ENCODE measurements at regions not wholly inside any gene's neighbourhood (a gene's known extent, or its start where the extent isn't known, plus 50 kb on each side); places are given as distances from the start of the nearest gene placed in this dataset.

DNA sequence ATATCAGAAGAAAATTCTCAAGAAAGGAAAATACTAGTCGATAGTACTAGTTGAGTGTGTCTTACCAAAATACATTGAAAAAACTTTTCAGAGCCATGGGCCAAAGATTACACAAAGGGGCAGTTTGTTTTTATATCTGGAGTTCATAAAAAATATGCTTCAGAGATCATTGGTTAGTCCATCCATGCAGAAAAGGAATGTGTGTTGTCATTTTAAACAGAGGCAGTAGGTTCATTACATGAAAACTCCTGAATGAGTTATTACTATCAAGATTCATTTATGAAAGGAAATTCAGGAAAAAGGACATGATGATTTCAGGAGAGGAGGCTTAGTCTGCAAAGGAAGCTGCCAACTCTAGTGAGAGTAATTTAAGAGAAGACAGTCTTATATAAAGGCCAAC lies 354.8 kb downstream of the AEBP2 start:
- DNase-seq (ENCODE audit: low read depth): no peak
- H3K4me3 ChIP-seq (ENCODE audit: control insufficient read depth, low read depth, low read length): no peak overlapping the region
- TF ChIP-seq, protein P1, sequence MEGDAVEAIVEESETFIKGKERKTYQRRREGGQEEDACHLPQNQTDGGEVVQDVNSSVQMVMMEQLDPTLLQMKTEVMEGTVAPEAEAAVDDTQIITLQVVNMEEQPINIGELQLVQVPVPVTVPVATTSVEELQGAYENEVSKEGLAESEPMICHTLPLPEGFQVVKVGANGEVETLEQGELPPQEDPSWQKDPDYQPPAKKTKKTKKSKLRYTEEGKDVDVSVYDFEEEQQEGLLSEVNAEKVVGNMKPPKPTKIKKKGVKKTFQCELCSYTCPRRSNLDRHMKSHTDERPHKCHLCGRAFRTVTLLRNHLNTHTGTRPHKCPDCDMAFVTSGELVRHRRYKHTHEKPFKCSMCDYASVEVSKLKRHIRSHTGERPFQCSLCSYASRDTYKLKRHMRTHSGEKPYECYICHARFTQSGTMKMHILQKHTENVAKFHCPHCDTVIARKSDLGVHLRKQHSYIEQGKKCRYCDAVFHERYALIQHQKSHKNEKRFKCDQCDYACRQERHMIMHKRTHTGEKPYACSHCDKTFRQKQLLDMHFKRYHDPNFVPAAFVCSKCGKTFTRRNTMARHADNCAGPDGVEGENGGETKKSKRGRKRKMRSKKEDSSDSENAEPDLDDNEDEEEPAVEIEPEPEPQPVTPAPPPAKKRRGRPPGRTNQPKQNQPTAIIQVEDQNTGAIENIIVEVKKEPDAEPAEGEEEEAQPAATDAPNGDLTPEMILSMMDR (conservative IDR thresholded peaks at IDR 0.05; ENCODE audit: control insufficient read depth, insufficient read depth, low read depth, low read length): no peak

DNA sequence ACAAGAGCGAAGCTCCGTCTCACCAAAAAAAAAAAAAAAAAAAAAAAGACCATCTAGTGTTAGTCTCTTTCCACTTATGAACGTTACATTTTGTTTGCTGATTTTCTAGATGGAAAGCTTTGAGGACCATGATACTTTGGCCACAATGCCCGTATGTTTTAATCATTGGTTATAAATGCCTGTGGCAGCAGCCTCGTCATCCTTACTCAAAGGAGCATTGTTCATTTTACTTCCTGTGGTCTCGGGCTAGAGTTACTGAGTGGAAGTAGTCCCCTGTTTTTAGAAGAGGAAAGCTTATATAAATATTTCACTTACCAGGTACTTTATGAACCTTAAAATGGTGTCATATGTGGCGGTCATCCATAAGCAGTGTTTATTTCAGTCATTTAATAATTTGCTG lies 359.9 kb downstream of the AEBP2 start:
- TF ChIP-seq, protein P1 (conservative IDR thresholded peaks at IDR 0.05; ENCODE audit: control insufficient read depth, insufficient read depth, low read depth, low read length): no peak
- no peak overlapping the region for H3K4me3 ChIP-seq (ENCODE audit: control insufficient read depth, low read depth, low read length)
- no peak for DNase-seq (ENCODE audit: low read depth)

DNA sequence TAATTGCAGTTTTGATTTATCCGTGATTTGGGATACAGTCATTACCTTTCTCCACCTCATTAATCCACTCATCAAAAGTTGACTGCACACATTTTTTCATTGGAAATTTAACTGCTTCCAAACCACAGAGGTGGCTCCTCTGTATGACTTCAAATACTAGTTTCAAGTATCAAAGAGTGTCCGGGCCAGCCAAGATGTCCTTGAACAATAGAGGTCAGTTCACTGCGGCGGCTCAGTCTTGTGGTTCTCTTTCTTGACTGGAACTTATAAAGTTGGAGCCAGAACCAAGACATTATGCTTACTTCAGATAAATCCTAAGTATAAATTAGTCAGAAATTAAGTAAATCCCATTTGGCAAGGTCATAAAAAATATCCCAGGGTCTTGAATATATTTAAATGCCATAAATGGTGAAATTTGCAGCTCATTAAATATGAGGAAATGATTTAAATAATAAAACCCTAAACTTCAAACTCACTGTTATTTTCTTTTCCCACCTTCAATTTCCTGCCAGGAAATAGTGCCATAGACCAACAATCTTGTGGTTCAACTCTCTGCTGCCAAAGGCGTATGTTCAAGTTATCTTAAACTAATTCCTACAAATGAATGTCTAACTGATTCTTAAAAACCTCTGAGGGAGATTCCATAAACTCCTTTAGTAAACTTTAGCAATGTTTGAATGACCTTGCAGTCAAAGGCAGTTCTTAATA lies 360.8 kb downstream of the AEBP2 start:
- no peak for DNase-seq (ENCODE audit: low read depth)
- TF ChIP-seq, protein P1 (conservative IDR thresholded peaks at IDR 0.05; ENCODE audit: control insufficient read depth, insufficient read depth, low read depth, low read length): no peak
- H3K4me3 ChIP-seq (ENCODE audit: control insufficient read depth, low read depth, low read length): no peak overlapping the region

DNA sequence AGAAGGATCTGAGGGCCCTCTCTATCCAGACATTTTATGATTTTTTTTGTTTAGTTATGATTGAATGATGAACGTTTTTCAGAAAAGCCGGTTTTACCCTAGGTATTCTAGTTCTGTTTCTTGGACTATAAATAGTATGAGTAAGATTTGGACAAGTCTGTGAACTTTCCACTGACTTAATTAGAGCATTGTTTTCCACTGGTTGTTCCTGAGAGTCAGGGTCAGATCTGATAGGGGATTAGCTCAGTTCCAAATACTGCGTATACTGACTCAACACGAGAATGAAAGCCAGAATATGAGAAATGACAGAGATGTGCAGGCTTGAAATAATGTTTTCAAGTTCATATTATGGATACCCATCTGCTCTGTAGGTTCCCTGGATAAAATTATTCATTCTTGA lies 361.6 kb downstream of the AEBP2 start:
- H3K4me3 ChIP-seq (ENCODE audit: control insufficient read depth, low read depth, low read length): no peak overlapping the region
- TF ChIP-seq, protein P1 (conservative IDR thresholded peaks at IDR 0.05; ENCODE audit: control insufficient read depth, insufficient read depth, low read depth, low read length): no peak
- peak; percentile 33 for DNase-seq (ENCODE audit: low read depth)

DNA sequence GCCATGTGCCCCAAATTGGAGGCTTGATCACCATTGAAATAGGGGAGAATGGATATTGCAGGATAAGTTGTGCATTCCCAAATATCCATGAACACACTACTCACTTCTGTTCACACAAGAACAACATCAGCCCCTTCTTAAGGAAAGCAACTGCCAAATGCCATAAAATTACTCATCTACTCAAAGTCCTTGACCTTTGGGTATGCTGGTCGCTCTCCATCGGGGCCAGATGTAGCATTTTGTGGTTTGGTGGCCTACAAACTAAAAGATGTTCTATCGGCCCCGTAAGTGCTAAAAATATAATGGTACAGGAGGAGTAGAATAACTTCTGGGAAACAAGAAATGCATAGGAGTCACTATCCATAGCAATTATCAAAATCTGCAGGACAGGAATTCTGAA lies 362.6 kb downstream of the AEBP2 start:
- DNase-seq (ENCODE audit: low read depth): no peak
- TF ChIP-seq, protein P1 (conservative IDR thresholded peaks at IDR 0.05; ENCODE audit: control insufficient read depth, insufficient read depth, low read depth, low read length): no peak
- no peak overlapping the region for H3K4me3 ChIP-seq (ENCODE audit: control insufficient read depth, low read depth, low read length)

DNA sequence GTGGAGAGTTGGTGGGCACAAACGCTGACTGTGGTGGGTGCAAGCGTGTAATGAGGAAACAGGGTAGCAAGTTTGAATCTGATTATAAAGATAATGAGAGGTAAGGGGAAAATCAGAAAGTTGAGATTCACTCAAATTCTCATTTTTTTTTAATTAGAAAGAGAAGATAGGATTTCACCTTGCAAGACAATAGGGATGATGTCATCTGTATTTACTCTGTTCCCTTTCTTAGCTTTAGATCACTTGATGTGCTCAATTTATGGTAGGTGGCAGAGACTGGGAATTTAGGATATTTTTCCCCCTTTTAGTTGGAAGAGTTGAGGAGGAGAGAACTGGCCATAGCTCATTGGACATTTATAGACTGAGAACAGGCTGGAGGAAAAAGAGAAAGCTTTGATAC lies 363.6 kb downstream of the AEBP2 start:
- TF ChIP-seq, protein P1 (conservative IDR thresholded peaks at IDR 0.05; ENCODE audit: control insufficient read depth, insufficient read depth, low read depth, low read length): no peak
- no peak overlapping the region for H3K4me3 ChIP-seq (ENCODE audit: control insufficient read depth, low read depth, low read length)
- DNase-seq (ENCODE audit: low read depth): no peak

DNA sequence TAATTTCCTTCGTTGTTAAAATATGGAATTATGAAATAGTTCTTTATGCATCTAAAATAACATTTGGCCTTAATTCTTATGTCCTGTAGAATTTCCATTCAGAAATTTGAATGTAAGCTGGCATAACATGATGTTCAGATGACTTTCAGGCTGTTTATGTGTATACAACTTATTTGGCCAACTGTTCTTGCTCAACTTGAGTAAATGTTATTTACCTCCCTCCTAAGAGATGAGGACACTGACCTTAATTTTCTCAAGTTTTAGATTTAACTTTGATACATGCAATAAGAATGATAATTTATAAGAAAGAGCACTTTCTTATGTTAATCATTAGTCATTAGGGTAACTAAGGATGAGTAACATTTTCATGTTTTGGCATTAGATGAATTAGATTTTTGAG lies 365.4 kb downstream of the AEBP2 start:
- no peak overlapping the region for H3K4me3 ChIP-seq (ENCODE audit: control insufficient read depth, low read depth, low read length)
- no peak for DNase-seq (ENCODE audit: low read depth)
- TF ChIP-seq, protein P1 (conservative IDR thresholded peaks at IDR 0.05; ENCODE audit: control insufficient read depth, insufficient read depth, low read depth, low read length): no peak
